NCI-H2227 treated with DMSO at 0.1 percent for 48 hours (cell line): ENCODE measurements at regions not wholly inside any gene's neighbourhood (a gene's known extent, or its start where the extent isn't known, plus 50 kb on each side); places are given as distances from the start of the nearest gene placed in this dataset.

Source experiments
- DNase-seq: peaks from one replicate; lab custom pipeline; 2025; lab: John Stamatoyannopoulos, UW

GRCh38 chr6:165915022-165915770 is 252.2 kb upstream of the PDE10A start:
- no peak for DNase-seq

- no peak for DNase-seq
These were observed 250.9 kb upstream of the PDE10A start for GRCh38 chr6:165913676-165914570.

- DNase-seq, result no peak
These were observed 247.3 kb upstream of the PDE10A start for GRCh38 chr6:165910184-165910966.

GRCh38 chr6:165906736-165907135 is 243.7 kb upstream of the PDE10A start:
- no peak for DNase-seq

GRCh38 chr6:165905744-165906143 is 242.7 kb upstream of the PDE10A start:
- no peak for DNase-seq

- DNase-seq, result no peak
These were observed 237.9 kb upstream of the PDE10A start for GRCh38 chr6:165900970-165901369.

- no peak for DNase-seq
These were observed 236.6 kb upstream of the PDE10A start for GRCh38 chr6:165899611-165900010.

- DNase-seq, result no peak
These were observed 232.6 kb upstream of the PDE10A start for GRCh38 chr6:165895421-165896165.

- DNase-seq, result no peak
These were observed 231.3 kb upstream of the PDE10A start for GRCh38 chr6:165894171-165894825.

- no peak for DNase-seq
These were observed 230.4 kb upstream of the PDE10A start for GRCh38 chr6:165893431-165893830.

- no peak for DNase-seq
These were observed 228.3 kb upstream of the PDE10A start for GRCh38 chr6:165891320-165891719.

GRCh38 chr6:165890404-165890735 is 227.3 kb upstream of the PDE10A start:
- DNase-seq, result no peak

GRCh38 chr6:165889636-165890403 is 226.8 kb upstream of the PDE10A start:
- no peak for DNase-seq

GRCh38 chr6:165886169-165886568 is 223.1 kb upstream of the PDE10A start:
- no peak for DNase-seq

GRCh38 chr6:165884813-165885765 is 222.0 kb upstream of the PDE10A start:
- peak; percentile 1 for DNase-seq

- DNase-seq, result no peak
These were observed 221.0 kb upstream of the PDE10A start for GRCh38 chr6:165883851-165884640.

GRCh38 chr6:165881806-165882205 is 218.8 kb upstream of the PDE10A start:
- DNase-seq, result no peak

GRCh38 chr6:165880686-165881085 is 217.6 kb upstream of the PDE10A start:
- no peak for DNase-seq
